GM12891 (cell line): ENCODE measurements at regions not wholly inside any gene's neighbourhood (a gene's known extent, or its start where the extent isn't known, plus 50 kb on each side); places are given as distances from the start of the nearest gene placed in this dataset.
"Not testable (repeated sequence)": the region's sequence is repeated elsewhere in the genome, so short reads cannot be mapped to it uniquely, and the experiment has no call there.

ENCODE experiments used
- POLR2AphosphoS5 ChIP-seq: IDR thresholded peaks from 2 replicates; pipeline ENCODE4 v1.6.1; 2011; ENCODE audit warnings: low read depth, low read length, control low read depth
- SPI1 ChIP-seq: IDR thresholded peaks from 2 replicates; pipeline ENCODE4 v1.6.1; 2011; ENCODE audit warnings: low read depth, low read length, control low read depth

GRCh38 chr5:29190398-29190797, 2003.1 kb upstream of the CDH6 start:
- TF ChIP-seq POLR2AphosphoS5, SPI1: not testable (repeated sequence)
